HG03439 (cell line): ENCODE measurements at regions not wholly inside any gene's neighbourhood (a gene's known extent, or its start where the extent isn't known, plus 50 kb on each side); places are given as distances from the start of the nearest gene placed in this dataset.
A peak's percentile ranks its signal among the peaks of the same experiment; 100 is the strongest.

Source experiments
- ATAC-seq: cut with Tn5 transposase; IDR thresholded peaks from one replicate; pipeline ENCODE4 v1.9.1; 2021; ENCODE audit warnings: mild to moderate bottlenecking, moderate library complexity; ENCODE audit not compliant: unreplicated experiment

GRCh38 chr1:55347041-55347440 is 131.9 kb upstream of the USP24 start:
- no peak for ATAC-seq

GRCh38 chr1:55346586-55346985 is 131.4 kb upstream of the USP24 start:
- ATAC-seq = no peak

- ATAC-seq = no peak
These were observed 124.5 kb upstream of the USP24 start for GRCh38 chr1:55339681-55340080.

- ATAC-seq = peak; percentile 22
These were observed 123.3 kb upstream of the USP24 start for GRCh38 chr1:55338448-55338820.

- peak; percentile 78 for ATAC-seq
These were observed 122.8 kb upstream of the USP24 start for GRCh38 chr1:55337801-55338447.

GRCh38 chr1:55334797-55335196 is 119.6 kb upstream of the USP24 start:
- ATAC-seq = no peak

GRCh38 chr1:55334160-55334559 is 119.0 kb upstream of the USP24 start:
- no peak for ATAC-seq

- ATAC-seq = no peak
These were observed 118.3 kb upstream of the USP24 start for GRCh38 chr1:55333461-55333860.

GRCh38 chr1:55331351-55331750 is 116.2 kb upstream of the USP24 start:
- ATAC-seq = no peak

- ATAC-seq = no peak
These were observed 114.8 kb upstream of the USP24 start for GRCh38 chr1:55329808-55330432.

GRCh38 chr1:55329091-55329490 is 113.9 kb upstream of the USP24 start:
- ATAC-seq = no peak

- ATAC-seq = no peak
These were observed 111.5 kb upstream of the USP24 start for GRCh38 chr1:55326496-55327243.

- ATAC-seq = no peak
These were observed 108.6 kb upstream of the USP24 start for GRCh38 chr1:55323760-55324159.

- no peak for ATAC-seq
These were observed 107.7 kb upstream of the USP24 start for GRCh38 chr1:55322842-55323241.

- ATAC-seq = no peak
These were observed 106.8 kb upstream of the USP24 start for GRCh38 chr1:55321942-55322341.

- no peak for ATAC-seq
These were observed 105.7 kb upstream of the USP24 start for GRCh38 chr1:55320891-55321290.

- ATAC-seq = no peak
These were observed 103.1 kb upstream of the USP24 start for GRCh38 chr1:55318116-55318817.

- ATAC-seq = no peak
These were observed 102.5 kb upstream of the USP24 start for GRCh38 chr1:55317673-55318072.

- no peak for ATAC-seq
These were observed 101.9 kb upstream of the USP24 start for GRCh38 chr1:55316947-55317662.

- ATAC-seq = no peak
These were observed 101.3 kb upstream of the USP24 start for GRCh38 chr1:55316502-55316901.

GRCh38 chr1:55315552-55315951 is 100.4 kb upstream of the USP24 start:
- no peak for ATAC-seq
